Duodenal mucosa (tissue), 2 donors: ENCODE measurements at regions not wholly inside any gene's neighbourhood (a gene's known extent, or its start where the extent isn't known, plus 50 kb on each side); places are given as distances from the start of the nearest gene placed in this dataset.
"Not testable (repeated sequence)": the region's sequence is repeated elsewhere in the genome, so short reads cannot be mapped to it uniquely, and the experiment has no call there.

ENCODE experiments used
- H3K27ac ChIP-seq: one replicate; pipeline ENCODE4 v1.7.0; 2013; ENCODE audit warnings: low read depth, low read length
- H3K27me3 ChIP-seq, 2 donors: one replicate each; pipeline ENCODE4 v1.7.0; 2013; ENCODE audit warnings: low read length in 2 of 2, control low read depth in 1 of 2; ENCODE audit not compliant: insufficient read depth in 2 of 2, control insufficient read depth in 1 of 2
- H3K36me3 ChIP-seq, 2 donors: one replicate each; pipeline ENCODE4 v1.7.0; 2013; ENCODE audit warnings: low read length in 2 of 2, control low read depth in 1 of 2; ENCODE audit not compliant: insufficient read depth in 2 of 2, control insufficient read depth in 1 of 2
- H3K4me1 ChIP-seq, 2 donors: one replicate each; pipeline ENCODE4 v1.7.0; 2013; ENCODE audit warnings: low read length in 2 of 2, control low read depth in 1 of 2; ENCODE audit not compliant: insufficient read depth in 2 of 2, control insufficient read depth in 1 of 2
- H3K4me3 ChIP-seq, 2 donors: one replicate each; pipeline ENCODE4 v1.7.0; 2013; ENCODE audit warnings: low read length in 2 of 2, low read depth in 1 of 2
- H3K9ac ChIP-seq, 2 donors: one replicate each; pipeline ENCODE4 v1.7.0; 2013; ENCODE audit warnings: low read length in 2 of 2, low read depth in 1 of 2
- H3K9me3 ChIP-seq, 2 donors: one replicate each; pipeline ENCODE4 v1.7.0; 2013; ENCODE audit warnings: low read length in 2 of 2, control low read depth in 1 of 2; ENCODE audit not compliant: control insufficient read depth in 1 of 2

- H3K36me3 ChIP-seq: no peaks in the 10 kb centered on the region
- no peak overlapping the region for H3K27ac ChIP-seq
- peaks cover 0 to under 1% of the 10 kb centered on the region in 2 donors for H3K9me3 ChIP-seq
- no peak overlapping the region for H3K9ac ChIP-seq
- no peak overlapping the region for H3K4me3 ChIP-seq
- H3K27me3 ChIP-seq: no peaks in the 10 kb centered on the region
- no peaks in the 10 kb centered on the region for H3K4me1 ChIP-seq
These were observed 932.2 kb upstream of the LRFN5 start for GRCh38 chr14:40674502-40674901.

- no peaks in the 10 kb centered on the region for H3K27me3 ChIP-seq
- H3K27ac ChIP-seq: no peak overlapping the region
- H3K9ac ChIP-seq: no peak overlapping the region
- H3K4me3 ChIP-seq: no peak overlapping the region
- no peaks in the 10 kb centered on the region for H3K4me1 ChIP-seq
- H3K9me3 ChIP-seq: peaks cover 0 to 3% of the 10 kb centered on the region in 2 donors
- no peaks in the 10 kb centered on the region for H3K36me3 ChIP-seq
These were observed 950.4 kb upstream of the LRFN5 start for GRCh38 chr14:40656311-40656710.

DNA sequence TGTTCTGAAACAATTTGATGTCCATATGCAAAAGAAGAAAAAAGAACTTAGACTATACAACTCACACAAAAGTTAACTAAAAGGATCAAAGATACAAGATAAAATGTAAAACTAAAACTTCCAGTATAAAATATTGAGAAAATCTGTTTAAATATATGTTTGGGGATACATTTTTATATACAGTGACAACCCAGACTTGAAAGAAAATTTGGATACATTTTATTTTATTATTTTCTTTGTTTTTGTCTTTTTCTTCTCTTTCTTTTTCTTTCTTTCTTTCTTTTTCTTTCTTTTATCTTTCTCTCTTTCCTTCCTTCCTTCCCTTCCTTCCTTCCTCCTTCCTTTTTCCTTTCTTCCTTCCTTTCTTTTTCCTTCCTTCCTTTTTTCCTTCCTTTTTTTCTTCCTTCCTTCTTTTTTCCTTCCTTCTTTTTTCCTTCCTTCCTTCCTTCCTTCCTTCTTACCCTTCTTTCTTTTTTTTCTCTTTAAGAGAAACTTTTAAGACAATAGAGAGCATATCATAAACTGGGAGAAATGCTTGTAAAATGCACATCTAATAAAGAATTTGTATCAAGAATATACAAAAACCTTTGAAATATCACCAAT lies 954.5 kb upstream of the LRFN5 start:
- peaks cover 1 to 3% of the 10 kb centered on the region in 2 donors for H3K9me3 ChIP-seq
- H3K4me1 ChIP-seq: no peaks in the 10 kb centered on the region
- H3K36me3 ChIP-seq: no peaks in the 10 kb centered on the region
- no peak overlapping the region for H3K9ac ChIP-seq
- H3K27me3 ChIP-seq: no peaks in the 10 kb centered on the region
- no peak overlapping the region for H3K4me3 ChIP-seq
- H3K27ac ChIP-seq: no peak overlapping the region

- H3K4me3 ChIP-seq: no peak overlapping the region
These were observed 976.2 kb upstream of the LRFN5 start for GRCh38 chr14:40630471-40630870.

DNA sequence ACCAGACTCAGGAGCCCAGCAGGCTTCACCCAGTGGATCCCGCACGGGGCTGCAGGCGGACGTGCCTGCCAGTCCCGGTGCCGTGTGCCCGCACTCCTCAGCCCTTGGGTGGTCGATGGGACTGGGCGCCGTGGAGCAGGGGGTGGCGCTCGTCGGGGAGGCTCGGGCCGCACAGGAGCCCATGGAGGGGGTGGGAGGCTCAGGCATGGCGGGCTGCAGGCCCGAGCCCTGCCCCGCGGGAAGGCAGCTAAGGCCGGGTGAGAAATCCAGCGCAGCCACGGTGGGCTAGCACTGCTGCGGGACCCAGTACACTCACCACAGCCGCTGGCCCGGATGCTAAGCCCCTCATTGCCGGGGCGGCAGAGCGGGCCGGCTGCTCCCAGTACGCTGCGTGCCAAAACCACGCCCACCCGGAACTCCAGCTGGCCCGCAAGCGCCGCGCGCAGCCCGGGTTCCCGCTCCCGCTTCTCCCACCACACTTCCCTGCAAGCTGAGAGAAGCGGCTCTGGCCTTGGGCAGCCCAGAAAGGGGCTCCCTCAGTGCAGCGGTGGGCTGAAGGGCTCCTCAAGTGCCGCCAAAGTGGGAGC lies 977.0 kb upstream of the LRFN5 start:
- not testable (repeated sequence) for H3K4me1 ChIP-seq, H3K9me3 ChIP-seq, H3K27ac ChIP-seq, H3K27me3 ChIP-seq, H3K9ac ChIP-seq, H3K4me3 ChIP-seq, H3K36me3 ChIP-seq

More at GRCh38 chr14:40630471-40630870, 976.2 kb upstream of the LRFN5 start:
- H3K9ac ChIP-seq: no peak overlapping the region
- peaks cover 0 to 10% of the 10 kb centered on the region in 2 donors for H3K9me3 ChIP-seq
- no peaks in the 10 kb centered on the region for H3K36me3 ChIP-seq
- no peaks in the 10 kb centered on the region for H3K27me3 ChIP-seq
- no peaks in the 10 kb centered on the region for H3K4me1 ChIP-seq
- H3K27ac ChIP-seq: no peak overlapping the region

DNA sequence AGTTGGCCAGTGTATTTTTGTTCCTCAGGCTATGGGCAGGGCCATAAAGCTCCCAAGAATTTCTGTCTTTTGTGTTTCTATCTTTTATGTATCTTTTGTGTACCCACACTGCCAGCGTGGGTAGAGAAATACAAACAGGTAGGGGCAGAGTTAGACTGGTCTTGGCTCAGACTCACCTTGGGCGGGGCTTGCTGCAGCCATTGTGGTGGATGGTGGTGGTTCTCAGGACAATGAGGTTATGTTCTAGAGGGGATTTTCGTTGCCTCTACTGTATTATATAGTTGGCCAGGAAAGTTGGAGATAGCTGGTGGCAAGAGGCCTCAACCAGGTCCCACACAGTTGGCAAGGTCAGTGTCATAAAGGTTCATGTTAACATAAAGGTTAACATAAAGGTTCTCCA lies 977.5 kb upstream of the LRFN5 start:
- H3K4me1 ChIP-seq: no peaks in the 10 kb centered on the region
- no peak overlapping the region for H3K27ac ChIP-seq
- no peak overlapping the region for H3K9ac ChIP-seq
- no peaks in the 10 kb centered on the region for H3K36me3 ChIP-seq
- no peaks in the 10 kb centered on the region for H3K27me3 ChIP-seq
- H3K9me3 ChIP-seq: peaks cover 0 to 7% of the 10 kb centered on the region in 2 donors
- H3K4me3 ChIP-seq: no peak overlapping the region

DNA sequence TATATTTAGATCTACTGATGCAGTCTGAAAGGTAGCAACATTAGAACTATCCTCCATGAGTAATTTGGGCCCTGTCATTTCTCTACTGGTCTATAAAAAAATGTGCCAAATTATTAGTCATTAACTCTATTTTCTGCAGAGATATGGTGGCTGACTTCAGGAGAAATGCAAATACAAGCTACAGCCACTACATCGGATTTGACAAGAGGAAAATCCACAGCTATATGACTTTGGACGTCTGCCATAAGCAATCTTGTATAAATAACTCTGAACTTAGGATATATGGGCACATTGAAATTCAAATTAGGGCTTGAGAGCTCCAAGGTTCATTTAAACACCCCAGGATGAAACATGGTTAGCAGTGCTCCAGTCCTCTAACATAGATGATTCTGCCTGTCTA lies 983.0 kb upstream of the LRFN5 start:
- H3K36me3 ChIP-seq: no peaks in the 10 kb centered on the region
- no peak overlapping the region for H3K27ac ChIP-seq
- H3K4me1 ChIP-seq: no peaks in the 10 kb centered on the region
- peaks cover 0 to 1% of the 10 kb centered on the region in 2 donors for H3K9me3 ChIP-seq
- no peaks in the 10 kb centered on the region for H3K27me3 ChIP-seq
- H3K9ac ChIP-seq: no peak overlapping the region
- no peak overlapping the region for H3K4me3 ChIP-seq

GRCh38 chr14:40618225-40618898 lies 988.3 kb upstream of the LRFN5 start:
- H3K4me1 ChIP-seq: no peaks in the 10 kb centered on the region
- no peak overlapping the region for H3K4me3 ChIP-seq
- H3K27me3 ChIP-seq: no peaks in the 10 kb centered on the region
- H3K9ac ChIP-seq: no peak overlapping the region
- H3K36me3 ChIP-seq: no peaks in the 10 kb centered on the region
- H3K27ac ChIP-seq: no peak overlapping the region
- H3K9me3 ChIP-seq: no peaks in the 10 kb centered on the region

- Histone ChIP-seq H3K27ac (no peak overlapping the region), H3K4me3 (no peak overlapping the region), H3K9ac (no peak overlapping the region), H3K36me3 (no peaks in the 10 kb centered on the region), H3K9me3 (peaks cover 4 to 6% of the 10 kb centered on the region in 2 donors), H3K4me1 (no peaks in the 10 kb centered on the region), H3K27me3 (no peaks in the 10 kb centered on the region)
These were observed 990.1 kb upstream of the LRFN5 start for GRCh38 chr14:40616579-40616978.

DNA sequence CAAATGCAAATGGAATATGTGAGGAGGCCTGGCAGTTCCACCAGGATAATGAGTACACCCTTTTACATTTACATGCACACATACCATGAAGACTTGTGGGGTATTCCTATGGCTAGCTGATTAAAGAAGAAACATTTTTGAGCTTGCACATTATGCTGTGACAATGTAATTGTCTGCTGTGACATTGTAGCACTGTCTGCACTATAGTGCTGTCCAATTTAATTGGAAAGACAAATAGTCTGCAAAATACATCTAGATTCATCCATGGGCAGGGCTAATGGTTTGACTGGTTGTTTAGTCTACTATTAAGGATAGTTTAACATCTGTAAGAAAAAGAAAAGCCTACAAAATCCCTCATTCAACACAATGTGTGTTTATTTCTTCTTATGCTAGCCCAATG lies 1005.6 kb upstream of the LRFN5 start:
- no peaks in the 10 kb centered on the region for H3K36me3 ChIP-seq
- H3K27ac ChIP-seq: no peak overlapping the region
- peaks cover 0 to 4% of the 10 kb centered on the region in 2 donors for H3K9me3 ChIP-seq
- H3K27me3 ChIP-seq: no peaks in the 10 kb centered on the region
- H3K9ac ChIP-seq: no peak overlapping the region
- H3K4me1 ChIP-seq: no peaks in the 10 kb centered on the region
- no peak overlapping the region for H3K4me3 ChIP-seq
